8988T (cell line): ENCODE measurements at regions not wholly inside any gene's neighbourhood (a gene's known extent, or its start where the extent isn't known, plus 50 kb on each side); places are given as distances from the start of the nearest gene placed in this dataset.

Experiments
- DNase-seq: peaks from one replicate; pipeline ENCODE4 v3.0.0; 2011

DNA sequence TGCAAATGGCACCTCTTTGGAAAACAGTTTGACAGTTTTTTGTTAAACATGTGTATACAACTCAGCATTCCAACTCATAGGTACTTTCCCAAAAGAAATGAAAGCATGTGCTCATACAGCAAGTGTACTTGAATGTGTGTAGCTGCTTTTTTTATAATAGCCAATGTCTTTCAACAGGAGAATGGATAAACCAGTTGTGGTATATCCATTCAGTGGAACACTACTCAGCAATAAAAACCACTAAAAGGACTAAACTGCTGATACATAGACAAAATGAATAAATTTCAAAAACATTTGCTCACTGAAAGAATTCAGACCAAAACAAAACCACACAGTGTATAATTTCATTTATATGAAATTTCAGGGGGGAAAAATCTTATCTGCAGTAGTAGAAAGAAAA lies 267.3 kb downstream of the NR2F1-AS1 start:
- DNase-seq, result no peak

DNA sequence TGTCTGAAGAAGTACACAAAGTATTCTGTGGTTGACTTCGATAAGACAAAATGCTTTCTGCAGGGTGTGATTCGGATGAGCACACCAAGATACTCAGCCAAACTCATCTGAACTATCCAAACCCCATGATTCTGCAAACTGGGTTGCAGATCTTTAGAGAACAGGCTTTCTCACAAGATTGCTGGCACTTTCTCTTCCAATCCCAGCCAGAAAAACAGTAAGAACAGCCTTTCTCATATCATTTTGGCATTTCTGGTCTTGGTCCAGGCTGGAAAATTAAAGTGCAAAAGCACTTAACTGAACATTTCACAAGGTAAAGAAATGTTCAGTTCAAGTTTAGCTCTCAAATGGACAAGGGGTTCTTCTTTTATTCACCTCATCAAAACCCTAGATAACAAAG lies 269.1 kb downstream of the NR2F1-AS1 start:
- DNase-seq, result no peak

DNA sequence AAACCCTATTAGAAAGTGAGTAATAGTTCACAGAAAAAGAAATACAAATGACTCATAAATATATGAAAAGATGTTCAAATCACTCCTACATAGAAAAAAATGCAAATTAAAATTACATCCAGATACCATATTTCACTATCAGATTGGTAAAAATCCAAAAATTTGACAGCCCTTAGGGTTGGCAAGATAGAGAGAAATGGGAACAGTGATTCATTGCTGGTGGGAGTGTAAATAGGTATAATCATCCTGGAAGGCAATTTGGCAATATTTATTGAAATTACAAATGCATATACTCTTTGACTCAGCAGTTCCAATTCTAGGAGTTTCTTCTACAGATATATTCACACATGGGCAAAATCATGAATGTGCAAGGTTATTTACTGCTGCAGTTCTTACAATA lies 273.5 kb downstream of the NR2F1-AS1 start:
- no peak for DNase-seq

DNA sequence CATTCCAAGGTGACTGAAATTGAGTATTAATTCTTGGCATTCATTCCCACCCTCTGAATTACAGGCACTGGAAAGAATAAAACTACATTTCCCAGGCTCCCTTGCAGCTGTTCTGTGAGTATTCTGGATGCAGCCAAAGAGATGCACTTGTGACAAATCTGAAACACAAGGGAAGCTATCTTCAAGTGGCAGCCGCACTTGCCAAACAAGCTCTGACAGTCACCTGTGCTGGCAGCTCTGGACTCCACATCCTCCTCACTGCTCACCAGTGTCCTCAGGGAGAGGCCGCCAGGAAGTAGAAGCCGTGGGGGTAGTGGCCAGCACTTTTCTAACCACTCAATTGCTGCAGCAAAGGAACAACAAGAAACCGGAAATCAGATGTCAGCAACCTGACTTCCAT lies 275.0 kb downstream of the NR2F1-AS1 start:
- no peak for DNase-seq

DNA sequence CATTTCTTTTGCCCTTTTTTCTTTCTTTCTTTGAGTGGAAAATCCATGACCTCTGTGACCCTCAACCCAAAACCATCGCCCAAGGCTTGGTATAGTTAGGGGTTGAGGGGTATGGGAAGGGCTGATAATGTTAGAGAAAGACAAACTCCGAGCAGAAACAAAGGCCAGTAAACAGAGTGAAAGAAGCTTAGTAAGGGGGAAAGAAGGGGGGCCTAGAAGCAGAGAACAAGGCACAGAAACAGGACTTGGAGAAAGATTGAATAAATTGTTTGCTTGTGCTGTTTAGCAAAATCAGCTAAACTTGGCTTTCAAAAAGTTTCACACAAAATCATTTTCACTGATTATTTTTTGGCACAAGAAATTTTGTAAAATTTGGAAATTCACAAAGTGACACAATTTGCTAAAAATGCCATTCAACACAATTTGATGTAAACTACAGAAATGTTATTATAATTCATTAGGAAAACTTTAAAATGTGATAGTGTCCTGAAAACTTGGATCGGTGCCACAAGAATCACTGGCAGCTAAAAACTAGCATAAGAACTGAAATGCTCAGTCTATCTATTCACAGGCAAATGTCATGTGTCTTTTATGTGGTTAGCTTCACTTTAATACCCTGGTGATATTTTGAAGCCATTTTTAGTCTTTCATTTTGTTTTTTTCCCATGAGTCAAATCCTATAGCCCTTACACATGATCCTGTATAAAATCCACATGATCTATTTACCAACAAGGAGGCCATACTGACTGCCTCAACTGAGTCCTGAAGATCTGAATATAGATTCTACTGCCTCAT lies 276.4 kb downstream of the NR2F1-AS1 start:
- no peak for DNase-seq

DNA sequence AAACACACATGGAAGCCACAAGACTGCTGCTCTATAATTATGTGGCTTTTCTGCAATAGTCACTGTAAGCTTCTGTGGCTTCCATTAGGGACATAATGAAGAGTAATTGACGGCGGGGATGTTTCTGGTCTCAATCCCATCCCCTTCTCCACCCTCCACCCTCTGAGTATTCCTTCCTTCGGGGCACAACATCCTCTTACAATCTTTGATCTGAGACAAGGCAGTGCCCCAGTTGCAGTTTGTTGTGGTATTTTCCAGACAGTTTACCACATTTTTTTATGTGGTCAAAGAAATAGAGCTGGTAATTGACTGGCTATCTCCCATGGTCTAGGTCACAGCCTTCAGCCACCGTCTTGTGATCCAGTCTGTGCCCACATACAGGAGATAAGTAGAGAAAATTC lies 277.7 kb downstream of the NR2F1-AS1 start:
- no peak for DNase-seq

DNA sequence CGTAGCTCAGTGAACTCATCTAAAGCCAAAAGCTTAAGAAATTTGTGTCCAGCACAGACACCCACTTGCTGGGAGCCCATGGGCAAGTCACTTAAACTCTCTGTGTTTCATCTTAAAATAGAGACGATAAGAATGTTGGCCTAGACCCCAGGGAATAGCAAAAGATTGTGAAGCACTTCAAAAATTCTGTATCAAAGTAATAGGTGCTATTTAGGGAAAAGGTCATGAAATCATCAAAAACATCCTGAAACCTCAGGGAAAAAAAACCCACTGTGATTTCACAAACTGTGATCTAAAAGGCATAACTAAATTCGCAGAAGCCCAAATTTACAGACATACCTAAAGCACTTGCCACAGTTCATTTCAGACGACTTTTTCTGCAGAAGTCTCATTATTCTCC lies 278.3 kb downstream of the NR2F1-AS1 start:
- no peak for DNase-seq

DNA sequence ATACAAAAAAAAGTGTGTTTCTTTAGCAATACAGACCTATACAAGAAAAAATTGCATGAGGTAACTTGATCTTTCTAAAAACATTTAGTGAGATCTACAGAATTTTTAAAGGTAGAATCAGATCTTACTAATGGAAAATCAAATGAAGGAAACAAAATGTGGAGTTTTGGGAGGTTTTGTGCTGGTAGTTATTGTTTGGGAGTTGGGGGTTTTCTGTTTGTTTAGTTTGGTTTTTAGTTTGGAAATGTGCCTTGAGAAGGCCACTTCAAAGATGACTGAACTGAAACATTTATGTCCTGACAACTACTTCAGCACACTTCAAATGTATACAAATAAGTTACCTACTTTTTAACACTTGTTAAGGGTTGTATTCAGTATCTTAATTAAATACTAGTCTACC lies 280.1 kb downstream of the NR2F1-AS1 start:
- no peak for DNase-seq

DNA sequence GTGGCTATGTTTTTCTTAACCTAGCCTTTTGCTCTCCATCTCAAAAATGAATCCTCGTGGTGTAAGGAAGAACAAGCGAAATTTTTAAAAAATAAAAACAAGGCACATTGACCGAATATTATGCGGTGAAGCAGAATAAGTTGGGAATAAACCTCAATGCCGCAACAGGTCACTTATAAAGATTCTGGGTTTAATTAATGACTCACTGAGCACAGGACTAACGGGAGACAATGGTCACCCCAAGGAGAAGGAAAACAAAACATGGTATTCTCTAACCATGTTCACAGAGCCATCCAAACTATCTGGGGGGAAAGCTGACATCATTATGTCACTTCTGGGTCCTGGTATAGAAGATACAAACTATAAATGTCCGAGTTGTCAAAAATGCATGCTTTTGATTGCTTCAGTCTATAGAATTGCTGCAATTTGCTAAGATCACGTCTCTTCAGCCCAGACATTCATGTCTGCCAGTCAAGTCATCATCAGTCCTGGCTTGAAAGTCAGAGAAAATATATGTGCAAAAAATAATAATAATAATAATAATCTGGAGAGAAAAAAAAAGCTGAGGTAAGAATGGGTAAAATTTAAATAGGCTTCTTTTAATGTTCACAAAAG lies 280.6 kb downstream of the NR2F1-AS1 start:
- no peak for DNase-seq

DNA sequence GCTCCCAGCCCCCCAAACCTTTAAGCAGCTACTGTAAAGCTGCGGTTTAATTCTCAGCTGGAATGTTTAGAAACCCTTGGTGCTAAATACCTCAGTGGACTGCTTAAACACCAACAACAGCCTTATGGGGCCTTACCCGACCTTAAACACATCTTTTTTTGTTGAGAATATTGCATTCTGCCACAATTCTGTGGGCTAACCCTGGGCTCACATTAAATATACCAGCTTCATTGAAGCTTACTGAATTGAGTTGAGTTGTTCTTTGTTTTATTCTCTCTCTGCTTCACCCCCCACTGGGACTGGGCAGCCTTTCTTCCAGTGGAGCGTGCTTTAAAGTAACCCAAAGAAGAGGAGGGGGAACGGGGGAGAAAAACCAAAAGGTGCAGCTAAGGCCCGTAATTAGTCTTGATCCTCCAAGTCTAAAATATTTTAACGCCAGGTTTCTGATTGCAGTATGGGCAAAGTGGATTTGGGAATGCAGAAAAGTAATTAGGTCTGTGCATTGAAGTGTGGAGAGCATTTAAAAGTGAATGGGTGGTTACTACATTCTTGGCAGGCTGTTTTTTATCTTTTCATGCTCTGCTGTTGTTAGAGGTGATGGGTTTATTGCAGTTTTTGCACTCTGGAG lies 281.2 kb downstream of the NR2F1-AS1 start:
- DNase-seq, result no peak

DNA sequence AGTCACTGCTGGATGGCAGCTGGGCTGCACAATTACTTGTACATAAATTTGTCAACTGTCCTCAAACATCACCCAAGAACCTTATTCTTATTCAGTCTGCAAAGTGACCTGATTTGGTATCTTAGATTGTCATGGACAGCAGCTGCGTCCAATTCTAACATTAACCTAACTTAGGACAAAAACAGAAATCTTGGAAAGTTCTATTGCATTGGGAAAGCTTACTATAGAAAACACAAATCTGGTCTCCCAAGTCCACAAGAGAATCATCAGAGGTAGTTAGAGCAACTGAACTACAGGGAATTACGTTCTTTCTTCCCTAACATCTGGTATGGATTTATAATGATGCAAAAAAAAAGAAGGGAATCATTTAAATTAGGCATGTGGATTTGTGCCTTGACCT lies 283.9 kb downstream of the NR2F1-AS1 start:
- DNase-seq, result no peak

DNA sequence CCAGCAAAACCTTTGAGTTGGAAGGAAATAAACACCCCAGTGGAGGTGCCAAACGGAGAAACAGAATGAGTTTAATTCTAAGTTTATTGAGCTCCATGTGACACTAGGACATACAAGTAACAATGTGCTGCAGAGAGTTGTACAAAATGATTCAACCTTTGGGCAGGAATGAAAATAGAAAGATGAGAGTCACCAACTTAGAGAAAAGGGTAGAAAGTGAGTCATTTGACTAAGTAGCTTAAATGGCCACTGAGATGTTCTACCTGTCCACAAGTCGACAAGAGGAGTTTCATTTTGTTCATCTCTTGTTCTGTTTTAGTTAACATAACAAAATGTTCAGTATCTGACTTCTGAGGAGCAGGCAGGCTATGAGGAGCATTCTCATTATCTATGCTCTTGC lies 284.7 kb downstream of the NR2F1-AS1 start:
- DNase-seq, result no peak

DNA sequence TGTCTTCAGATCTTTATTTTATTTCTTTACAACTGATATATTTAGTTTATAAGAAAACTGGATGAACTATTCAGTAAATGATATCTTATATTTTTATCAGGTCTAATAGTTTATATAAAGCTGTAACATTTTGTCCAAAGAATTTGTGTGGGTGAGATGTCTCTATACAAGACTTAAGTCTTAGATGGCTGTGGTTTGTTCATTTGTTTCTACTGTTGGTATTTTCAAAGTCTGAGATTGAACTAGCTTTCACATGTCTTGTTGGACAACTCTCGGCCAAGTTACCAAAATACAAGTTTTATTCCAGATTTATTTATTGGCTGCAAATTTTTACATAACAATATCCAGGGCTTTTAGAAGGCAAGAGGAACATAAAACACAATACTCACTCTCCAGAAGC lies 286.0 kb downstream of the NR2F1-AS1 start:
- DNase-seq, result no peak

DNA sequence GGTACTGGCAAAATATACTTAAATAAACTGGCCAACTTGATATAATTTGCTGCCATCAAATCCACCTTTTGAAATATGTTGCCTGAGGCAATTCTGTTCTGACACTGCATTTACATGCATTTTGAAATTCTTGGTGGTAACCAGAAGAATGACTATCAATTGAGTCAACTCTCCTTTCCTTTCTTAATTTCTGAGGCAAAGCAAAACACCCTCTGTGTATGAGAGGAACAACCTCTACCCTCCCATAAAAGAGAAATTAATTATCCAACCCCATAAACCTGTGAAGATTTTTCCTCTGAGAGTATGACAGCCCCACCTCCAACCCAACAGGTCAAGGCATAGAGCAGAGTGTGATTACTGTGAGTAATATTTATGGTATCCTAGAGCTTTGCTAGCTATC lies 286.8 kb downstream of the NR2F1-AS1 start:
- DNase-seq, result no peak

DNA sequence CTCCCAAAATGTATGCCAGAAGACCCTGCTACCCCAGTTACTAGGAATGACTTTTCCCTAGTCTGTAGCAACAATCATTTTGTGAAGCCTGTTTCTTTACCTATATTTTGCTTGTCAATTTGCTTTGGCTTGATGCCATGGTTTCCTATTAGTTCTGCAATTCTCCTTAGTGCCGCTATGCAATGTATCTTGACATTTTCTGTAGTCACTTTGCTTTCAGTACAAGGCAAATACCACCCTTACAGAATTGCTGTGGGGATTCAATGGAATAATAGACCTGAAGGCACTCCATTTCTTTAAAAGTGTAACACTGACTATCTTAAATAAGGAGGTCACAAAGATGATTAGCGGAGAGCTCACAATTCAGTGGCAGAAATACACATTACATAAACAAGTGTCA lies 291.1 kb downstream of the NR2F1-AS1 start:
- no peak for DNase-seq

DNA sequence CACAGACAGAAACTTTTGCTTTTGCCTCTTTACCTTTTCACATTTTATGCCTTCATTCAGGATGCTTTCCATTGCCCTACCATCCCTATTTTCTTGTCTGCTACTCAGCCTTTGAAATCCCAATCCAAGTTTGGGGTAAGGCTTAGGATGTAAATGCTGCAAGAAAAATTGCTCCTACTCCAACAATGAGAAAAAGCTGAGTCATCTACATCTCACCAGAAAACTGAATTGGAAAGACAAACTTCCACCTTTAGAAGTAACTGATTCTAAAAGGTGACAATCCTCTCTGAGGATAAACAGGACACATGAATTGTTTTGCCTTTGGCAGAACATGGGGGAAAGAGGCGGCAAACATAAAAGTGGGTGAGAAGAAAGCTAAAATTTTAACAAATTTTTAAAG lies 295.6 kb downstream of the NR2F1-AS1 start:
- DNase-seq, result no peak

DNA sequence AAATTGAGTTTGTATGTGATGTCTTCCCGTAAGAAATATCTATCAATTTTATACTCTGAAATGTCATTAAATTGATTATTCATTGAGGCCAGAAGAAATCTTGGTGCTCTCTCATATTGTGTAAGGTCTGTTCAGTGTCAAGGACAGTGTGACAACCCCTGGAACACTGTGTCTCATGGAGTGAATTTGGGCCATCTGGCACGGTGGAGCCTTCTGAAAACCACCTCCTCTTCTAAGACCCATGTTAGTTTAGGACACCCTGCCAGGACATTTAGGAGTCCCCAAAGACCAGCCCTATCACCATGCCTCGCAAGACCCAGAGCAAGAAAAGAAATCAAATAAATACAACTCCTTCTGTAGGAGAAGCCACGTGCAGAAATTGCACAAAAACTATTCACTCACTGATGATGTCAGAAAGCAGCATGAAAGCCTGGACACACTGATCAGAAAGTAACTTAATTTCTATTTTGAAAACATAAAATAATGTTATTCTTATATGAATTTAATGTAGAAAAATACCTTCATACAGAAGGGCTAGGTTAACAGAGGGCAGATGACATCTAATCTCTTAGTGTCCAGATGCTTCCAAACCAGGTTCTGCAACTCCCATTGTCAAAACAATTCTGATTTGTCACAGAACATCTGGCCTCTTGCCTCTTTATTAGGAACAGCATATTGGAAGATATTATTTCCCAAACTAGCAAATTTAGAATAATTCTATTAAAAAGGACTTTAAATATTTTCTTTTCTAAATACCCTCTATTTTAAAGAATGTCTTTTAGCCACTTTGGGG lies 298.8 kb downstream of the NR2F1-AS1 start:
- DNase-seq, result no peak

DNA sequence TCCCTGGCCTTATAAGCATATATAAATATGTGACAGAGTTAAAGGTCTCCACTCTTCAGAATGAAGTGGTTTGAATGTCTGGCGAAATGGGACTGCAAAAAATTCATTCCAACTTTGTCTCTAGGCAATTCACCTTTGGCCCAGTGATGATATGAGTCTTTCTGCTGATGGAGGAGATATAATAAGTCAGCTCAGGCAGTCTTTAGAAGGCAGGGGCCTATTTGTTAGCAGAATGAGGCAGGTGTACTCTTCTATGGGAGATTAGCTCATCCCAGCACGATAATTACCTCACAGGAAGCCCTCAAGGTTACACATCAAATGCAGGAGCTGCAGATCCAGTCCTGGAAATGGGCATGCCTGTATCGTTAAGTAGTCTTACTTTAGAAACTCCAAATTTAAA lies 300.5 kb downstream of the NR2F1-AS1 start:
- no peak for DNase-seq

DNA sequence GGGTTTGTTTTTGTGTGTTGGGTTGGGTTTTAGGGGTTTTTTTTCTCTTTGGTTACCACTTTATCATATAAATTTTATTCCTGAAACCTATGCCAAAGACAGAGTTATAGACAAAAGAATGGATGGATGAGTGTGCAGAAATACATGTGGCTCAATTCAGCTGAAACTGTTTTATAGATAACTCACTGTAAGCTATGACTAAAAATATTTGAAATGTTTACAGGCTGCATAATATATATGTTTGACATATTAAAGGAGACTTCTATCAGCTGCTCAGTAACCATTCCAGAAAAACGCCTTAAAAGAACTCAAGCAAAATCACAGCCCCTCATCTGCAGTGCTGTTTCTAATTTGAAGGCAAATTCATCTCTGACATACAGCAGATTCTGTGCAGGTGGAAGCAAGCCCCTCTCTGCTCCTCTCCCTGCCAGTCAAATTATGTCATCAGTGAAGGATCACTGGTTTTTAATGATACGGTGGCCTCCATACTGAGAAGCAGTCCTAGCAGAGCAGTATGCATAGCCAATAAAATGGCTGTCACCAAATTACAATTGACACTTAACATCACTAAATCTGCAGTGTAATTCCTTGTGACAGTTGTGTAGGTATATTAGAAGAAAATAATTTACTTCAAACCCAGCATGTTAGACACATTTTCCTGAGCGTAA lies 301.6 kb downstream of the NR2F1-AS1 start:
- no peak for DNase-seq

DNA sequence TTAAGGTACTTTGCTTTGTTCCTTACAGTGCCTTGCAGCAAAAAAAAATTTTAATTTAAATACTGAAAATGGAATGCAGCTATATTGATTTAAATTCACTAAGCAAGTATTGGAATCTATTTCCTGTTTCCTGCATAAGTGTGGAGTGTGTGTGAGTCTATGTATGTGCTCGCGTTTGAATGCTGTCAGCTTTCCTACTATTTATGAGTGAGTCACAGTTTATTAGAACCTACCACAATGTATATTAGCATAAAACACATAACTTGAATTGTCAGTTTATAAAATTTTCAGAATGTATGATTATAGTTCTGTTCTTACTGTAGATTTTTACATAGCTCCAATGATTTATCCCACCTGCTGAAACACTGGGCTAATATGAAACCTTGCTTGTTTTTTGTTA lies 302.1 kb downstream of the NR2F1-AS1 start:
- no peak for DNase-seq

DNA sequence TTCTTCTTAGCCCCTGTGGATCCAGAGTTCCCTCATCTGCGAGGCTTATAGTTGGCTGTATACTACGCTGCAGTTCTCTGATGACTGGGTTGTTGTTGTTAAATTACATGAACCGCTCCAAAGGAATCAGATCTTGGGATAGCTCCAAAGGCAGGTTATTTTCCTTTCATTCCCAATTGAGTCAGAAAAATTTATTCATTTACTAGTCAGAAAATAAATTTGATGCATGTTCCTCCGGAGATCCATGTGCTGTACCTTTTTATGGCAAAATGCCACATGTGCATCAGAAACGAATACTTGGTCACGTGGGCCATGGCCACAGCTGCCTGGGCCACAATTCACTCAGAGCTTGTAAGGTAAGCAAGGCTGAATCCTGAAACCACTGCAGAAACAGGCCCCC lies 304.0 kb downstream of the NR2F1-AS1 start:
- DNase-seq, result no peak

DNA sequence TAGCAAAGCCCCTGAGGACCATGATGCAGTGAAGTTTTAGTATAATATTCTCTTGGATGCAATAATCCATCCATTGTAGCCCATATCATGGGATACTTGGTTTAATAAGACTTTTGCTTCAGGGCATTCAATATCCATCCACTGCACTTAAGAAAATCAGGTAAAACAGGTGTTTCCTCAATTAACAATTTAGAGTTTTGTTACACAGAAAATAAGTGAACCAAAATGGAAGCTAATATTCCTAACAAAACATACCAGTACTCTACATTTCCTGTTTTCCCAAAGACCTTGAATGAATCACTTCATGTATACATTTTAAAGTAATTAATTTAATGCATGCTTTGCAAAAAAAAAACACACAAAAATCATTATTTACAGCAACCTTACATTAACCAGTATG lies 305.6 kb downstream of the NR2F1-AS1 start:
- DNase-seq, result no peak

DNA sequence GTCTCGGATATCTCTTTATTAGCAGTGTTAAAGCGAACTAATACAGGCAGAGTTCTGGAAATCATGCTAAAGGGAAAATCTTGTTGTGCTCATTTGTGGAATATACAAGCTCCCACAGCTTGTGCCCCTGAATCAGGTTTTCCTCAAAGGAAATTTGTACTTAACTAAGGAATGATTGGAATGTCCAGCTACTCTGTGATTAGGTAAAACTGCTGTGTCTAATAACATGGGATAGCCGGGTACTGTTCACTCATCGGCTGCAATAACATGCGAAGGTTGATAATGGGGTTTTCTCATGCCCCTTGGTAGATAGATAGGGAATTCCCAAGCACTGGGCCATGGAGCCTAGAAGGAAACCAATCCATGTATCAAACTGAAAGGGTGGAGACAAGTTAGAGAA lies 306.7 kb downstream of the NR2F1-AS1 start:
- DNase-seq, result no peak
